G401 (cell line): ENCODE measurements at regions not wholly inside any gene's neighbourhood (a gene's known extent, or its start where the extent isn't known, plus 50 kb on each side); places are given as distances from the start of the nearest gene placed in this dataset.
"Not testable (repeated sequence)": the region's sequence is repeated elsewhere in the genome, so short reads cannot be mapped to it uniquely, and the experiment has no call there.

Source experiments
- DNase-seq: peaks from one replicate; pipeline ENCODE4 v3.0.0-alpha.2; 2015; ENCODE audit warnings: low spot score
- in situ Hi-C: cut with HindIII; loops from 2 replicates; pipeline ENCODE4 v1.10.0; 2016; ENCODE audit warnings: low sequenced_read_pairs, mixed read lengths

- in situ Hi-C loops: no loop called here
- no peak for DNase-seq
Measured at GRCh38 chr12:5251786-5252185, 180.1 kb upstream of the NTF3 start.

- in situ Hi-C loops: no loop called here
- no peak for DNase-seq
Measured at GRCh38 chr12:5254703-5255102, 177.2 kb upstream of the NTF3 start.

- in situ Hi-C loops: no loop called here
- no peak for DNase-seq
Measured at GRCh38 chr12:5257763-5258495, 174.0 kb upstream of the NTF3 start.

GRCh38 chr12:5258498-5258897, 173.4 kb upstream of the NTF3 start:
- in situ Hi-C loops: no loop called here
- no peak for DNase-seq

GRCh38 chr12:5258926-5259325, 173.0 kb upstream of the NTF3 start:
- DNase-seq: no peak
- in situ Hi-C loops: no loop called here

- in situ Hi-C loops: no loop called here
- DNase-seq: no peak
Measured at GRCh38 chr12:5259523-5259922, 172.4 kb upstream of the NTF3 start.

GRCh38 chr12:5260086-5260485, 171.8 kb upstream of the NTF3 start:
- in situ Hi-C loops: no loop called here
- no peak for DNase-seq

- DNase-seq: no peak
- in situ Hi-C loops: no loop called here
Measured at GRCh38 chr12:5260591-5261086, 171.3 kb upstream of the NTF3 start.

- no peak for DNase-seq
- in situ Hi-C loops: no loop called here
Measured at GRCh38 chr12:5262450-5262849, 169.5 kb upstream of the NTF3 start.

GRCh38 chr12:5262885-5263284, 169.0 kb upstream of the NTF3 start:
- in situ Hi-C loops: no loop called here
- no peak for DNase-seq

- in situ Hi-C loops: no loop called here
Measured at GRCh38 chr12:5264006-5264405, 167.9 kb upstream of the NTF3 start.

GRCh38 chr12:5267603-5268423, 164.1 kb upstream of the NTF3 start:
- no peak for DNase-seq
- in situ Hi-C loops: no loop called here

More at GRCh38 chr12:5264006-5264405, 167.9 kb upstream of the NTF3 start:
- DNase-seq: no peak

- DNase-seq: no peak
- in situ Hi-C loops: no loop called here
Measured at GRCh38 chr12:5268424-5269210, 163.3 kb upstream of the NTF3 start.

- DNase-seq: no peak
- in situ Hi-C loops: no loop called here
Measured at GRCh38 chr12:5269846-5270245, 162.1 kb upstream of the NTF3 start.

GRCh38 chr12:5272018-5272785, 159.7 kb upstream of the NTF3 start:
- DNase-seq: no peak
- in situ Hi-C loops: no loop called here

- DNase-seq: no peak
Measured at GRCh38 chr12:5273709-5274108, 158.2 kb upstream of the NTF3 start.

GRCh38 chr12:5276327-5276880, 155.5 kb upstream of the NTF3 start:
- DNase-seq: peak; percentile 11
- in situ Hi-C loops: no loop called here

More at GRCh38 chr12:5273709-5274108, 158.2 kb upstream of the NTF3 start:
- in situ Hi-C loops: no loop called here

- no peak for DNase-seq
- in situ Hi-C loops: no loop called here
Measured at GRCh38 chr12:5280086-5280485, 151.8 kb upstream of the NTF3 start.

- in situ Hi-C loops: not testable (repeated sequence)
Measured at GRCh38 chr12:5290368-5290767, 141.5 kb upstream of the NTF3 start.

More at GRCh38 chr12:5290368-5290767, 141.5 kb upstream of the NTF3 start:
- not testable (repeated sequence) for DNase-seq
